ENCODE measurements at regions not wholly inside any gene's neighbourhood (a gene's known extent, or its start where the extent isn't known, plus 50 kb on each side); places are given as distances from the start of the nearest gene placed in this dataset.

- H3K9me3 ChIP-seq (ENCODE audit: control insufficient read depth, insufficient read depth, low read length) = no peaks in the 10 kb centered on the region; the same call in 1 of the 2 replicates
- H3K27me3 ChIP-seq (ENCODE audit: control insufficient read depth, low read length) = no peaks in the 10 kb centered on the region
- no peak overlapping the region for H3K4me3 ChIP-seq (ENCODE audit: low read length)
- no peaks in the 10 kb centered on the region for H3F3A ChIP-seq (ENCODE audit: control insufficient read depth, insufficient read depth)
- no peaks in the 10 kb centered on the region for H3K9me2 ChIP-seq (replicated peaks; ENCODE audit: control insufficient read depth, low read length)
- H4K20me1 ChIP-seq (ENCODE audit: control insufficient read depth, insufficient read depth, low read depth, low read length) = no peaks in the 10 kb centered on the region
- no peak overlapping the region for H3K4me2 ChIP-seq (ENCODE audit: low read length)
- no peaks in the 10 kb centered on the region for H3K36me3 ChIP-seq (ENCODE audit: control insufficient read depth, low read length)
- no peak overlapping the region for H3K27ac ChIP-seq (ENCODE audit: low read depth, low read length)
- no peaks in the 10 kb centered on the region for H3K79me2 ChIP-seq (ENCODE audit: control insufficient read depth, low read length)
- TF ChIP-seq CTCF (IDR thresholded peaks at IDR 0.05; ENCODE audit: low read depth, low read length, poor library complexity, severe bottlenecking) = no peak
- no peak for TF ChIP-seq EZH2phosphoT487 (IDR thresholded peaks at IDR 0.05; ENCODE audit: borderline replicate concordance, low read length)
- no peaks in the 10 kb centered on the region for H3K4me1 ChIP-seq (ENCODE audit: control insufficient read depth, low read length)
Measured at GRCh38 chr5:2487152-2487763, 264.2 kb downstream of the IRX2 start.

GRCh38 chr5:2486373-2486772 lies 265.1 kb downstream of the IRX2 start:
- no peak overlapping the region for H3K27ac ChIP-seq (ENCODE audit: low read depth, low read length)
- no peaks in the 10 kb centered on the region; the same call in 1 of the 2 replicates for H3K9me3 ChIP-seq (ENCODE audit: control insufficient read depth, insufficient read depth, low read length)
- H3F3A ChIP-seq (ENCODE audit: control insufficient read depth, insufficient read depth) = no peaks in the 10 kb centered on the region
- no peaks in the 10 kb centered on the region for H3K36me3 ChIP-seq (ENCODE audit: control insufficient read depth, low read length)
- no peaks in the 10 kb centered on the region for H3K79me2 ChIP-seq (ENCODE audit: control insufficient read depth, low read length)
- no peak for TF ChIP-seq CTCF (IDR thresholded peaks at IDR 0.05; ENCODE audit: low read depth, low read length, poor library complexity, severe bottlenecking)
- TF ChIP-seq EZH2phosphoT487 (IDR thresholded peaks at IDR 0.05; ENCODE audit: borderline replicate concordance, low read length) = no peak
- no peaks in the 10 kb centered on the region for H3K9me2 ChIP-seq (replicated peaks; ENCODE audit: control insufficient read depth, low read length)
- no peaks in the 10 kb centered on the region for H3K27me3 ChIP-seq (ENCODE audit: control insufficient read depth, low read length)
- no peaks in the 10 kb centered on the region for H4K20me1 ChIP-seq (ENCODE audit: control insufficient read depth, insufficient read depth, low read depth, low read length)
- H3K4me1 ChIP-seq (ENCODE audit: control insufficient read depth, low read length) = no peaks in the 10 kb centered on the region
- H3K4me2 ChIP-seq (ENCODE audit: low read length) = no peak overlapping the region
- H3K4me3 ChIP-seq (ENCODE audit: low read length) = no peak overlapping the region

- TF ChIP-seq EZH2phosphoT487 (IDR thresholded peaks at IDR 0.05; ENCODE audit: borderline replicate concordance, low read length) (no peak), CTCF (IDR thresholded peaks at IDR 0.05; ENCODE audit: low read depth, low read length, poor library complexity, severe bottlenecking) (no peak)
- H3K4me1 ChIP-seq (ENCODE audit: control insufficient read depth, low read length) = no peaks in the 10 kb centered on the region
- H3K4me3 ChIP-seq (ENCODE audit: low read length) = no peak overlapping the region
- H3K27me3 ChIP-seq (ENCODE audit: control insufficient read depth, low read length) = no peaks in the 10 kb centered on the region
- H3F3A ChIP-seq (ENCODE audit: control insufficient read depth, insufficient read depth) = no peaks in the 10 kb centered on the region
- H3K79me2 ChIP-seq (ENCODE audit: control insufficient read depth, low read length) = no peaks in the 10 kb centered on the region
- no peak overlapping the region for H3K27ac ChIP-seq (ENCODE audit: low read depth, low read length)
- peaks cover 9% of the 10 kb centered on the region; the same call in 1 of the 2 replicates for H3K9me3 ChIP-seq (ENCODE audit: control insufficient read depth, insufficient read depth, low read length)
- no peaks in the 10 kb centered on the region for H4K20me1 ChIP-seq (ENCODE audit: control insufficient read depth, insufficient read depth, low read depth, low read length)
- no peaks in the 10 kb centered on the region for H3K9me2 ChIP-seq (replicated peaks; ENCODE audit: control insufficient read depth, low read length)
- H3K4me2 ChIP-seq (ENCODE audit: low read length) = no peak overlapping the region
- no peaks in the 10 kb centered on the region for H3K36me3 ChIP-seq (ENCODE audit: control insufficient read depth, low read length)
Measured at GRCh38 chr5:2482778-2483177, 268.7 kb downstream of the IRX2 start.

All from DOHH2 (cell line).